ENCODE measurements at regions not wholly inside any gene's neighbourhood (a gene's known extent, or its start where the extent isn't known, plus 50 kb on each side); places are given as distances from the start of the nearest gene placed in this dataset.

- H3K27ac ChIP-seq (ENCODE audit: low read depth in 2 of 2, low read length in 2 of 2), result no peak overlapping the region
- no peaks in the 10 kb centered on the region for H3K27me3 ChIP-seq (ENCODE audit: control insufficient read depth in 2 of 2, insufficient read depth in 2 of 2, low read length in 2 of 2)
- H3K9ac ChIP-seq (ENCODE audit: low read depth in 1 of 2, low read length in 2 of 2), result no peak overlapping the region
- H3K4me3 ChIP-seq (ENCODE audit: low read length in 2 of 2), result no peak overlapping the region
- H3K36me3 ChIP-seq (ENCODE audit: control insufficient read depth in 2 of 2, insufficient read depth in 2 of 2, low read length in 2 of 2), result no peaks in the 10 kb centered on the region
- no peaks in the 10 kb centered on the region for H3K9me3 ChIP-seq (ENCODE audit: control insufficient read depth in 2 of 2, low read length in 2 of 2)
- no peaks in the 10 kb centered on the region for H3K4me1 ChIP-seq (ENCODE audit: control insufficient read depth in 2 of 2, insufficient read depth in 2 of 2, low read length in 2 of 2)
Measured at GRCh38 chr6:165725201-165725600, 62.2 kb upstream of the PDE10A start.

- Histone ChIP-seq H3K27ac (ENCODE audit: low read depth in 2 of 2, low read length in 2 of 2) (no peak overlapping the region), H3K36me3 (ENCODE audit: control insufficient read depth in 2 of 2, insufficient read depth in 2 of 2, low read length in 2 of 2) (no peaks in the 10 kb centered on the region), H3K9ac (ENCODE audit: low read depth in 1 of 2, low read length in 2 of 2) (no peak overlapping the region), H3K4me3 (ENCODE audit: low read length in 2 of 2) (no peak overlapping the region), H3K27me3 (ENCODE audit: control insufficient read depth in 2 of 2, insufficient read depth in 2 of 2, low read length in 2 of 2) (no peaks in the 10 kb centered on the region), H3K4me1 (ENCODE audit: control insufficient read depth in 2 of 2, insufficient read depth in 2 of 2, low read length in 2 of 2) (no peaks in the 10 kb centered on the region), H3K9me3 (ENCODE audit: control insufficient read depth in 2 of 2, low read length in 2 of 2) (no peaks in the 10 kb centered on the region)
Measured at GRCh38 chr6:165723326-165723725, 60.3 kb upstream of the PDE10A start.

GRCh38 chr6:165722022-165722421 lies 59.0 kb upstream of the PDE10A start:
- Histone ChIP-seq H3K36me3 (ENCODE audit: control insufficient read depth in 2 of 2, insufficient read depth in 2 of 2, low read length in 2 of 2) (no peaks in the 10 kb centered on the region), H3K9ac (ENCODE audit: low read depth in 1 of 2, low read length in 2 of 2) (no peak overlapping the region), H3K4me3 (ENCODE audit: low read length in 2 of 2) (no peak overlapping the region), H3K27ac (ENCODE audit: low read depth in 2 of 2, low read length in 2 of 2) (no peak overlapping the region), H3K27me3 (ENCODE audit: control insufficient read depth in 2 of 2, insufficient read depth in 2 of 2, low read length in 2 of 2) (no peaks in the 10 kb centered on the region), H3K4me1 (ENCODE audit: control insufficient read depth in 2 of 2, insufficient read depth in 2 of 2, low read length in 2 of 2) (no peaks in the 10 kb centered on the region), H3K9me3 (ENCODE audit: control insufficient read depth in 2 of 2, low read length in 2 of 2) (no peaks in the 10 kb centered on the region)

GRCh38 chr6:165721356-165721755 lies 58.3 kb upstream of the PDE10A start:
- Histone ChIP-seq H3K27ac (ENCODE audit: low read depth in 2 of 2, low read length in 2 of 2) (no peak overlapping the region), H3K36me3 (ENCODE audit: control insufficient read depth in 2 of 2, insufficient read depth in 2 of 2, low read length in 2 of 2) (no peaks in the 10 kb centered on the region), H3K9me3 (ENCODE audit: control insufficient read depth in 2 of 2, low read length in 2 of 2) (no peaks in the 10 kb centered on the region), H3K4me3 (ENCODE audit: low read length in 2 of 2) (no peak overlapping the region), H3K4me1 (ENCODE audit: control insufficient read depth in 2 of 2, insufficient read depth in 2 of 2, low read length in 2 of 2) (no peaks in the 10 kb centered on the region), H3K27me3 (ENCODE audit: control insufficient read depth in 2 of 2, insufficient read depth in 2 of 2, low read length in 2 of 2) (no peaks in the 10 kb centered on the region), H3K9ac (ENCODE audit: low read depth in 1 of 2, low read length in 2 of 2) (no peak overlapping the region)

- Histone ChIP-seq H3K9ac (ENCODE audit: low read depth in 1 of 2, low read length in 2 of 2) (no peak overlapping the region), H3K4me3 (ENCODE audit: low read length in 2 of 2) (no peak overlapping the region), H3K36me3 (ENCODE audit: control insufficient read depth in 2 of 2, insufficient read depth in 2 of 2, low read length in 2 of 2) (no peaks in the 10 kb centered on the region), H3K27ac (ENCODE audit: low read depth in 2 of 2, low read length in 2 of 2) (no peak overlapping the region), H3K27me3 (ENCODE audit: control insufficient read depth in 2 of 2, insufficient read depth in 2 of 2, low read length in 2 of 2) (no peaks in the 10 kb centered on the region), H3K9me3 (ENCODE audit: control insufficient read depth in 2 of 2, low read length in 2 of 2) (no peaks in the 10 kb centered on the region), H3K4me1 (ENCODE audit: control insufficient read depth in 2 of 2, insufficient read depth in 2 of 2, low read length in 2 of 2) (no peaks in the 10 kb centered on the region)
Measured at GRCh38 chr6:165718491-165718891, 55.5 kb upstream of the PDE10A start.

GRCh38 chr6:165717732-165718465 lies 54.9 kb upstream of the PDE10A start:
- no peaks in the 10 kb centered on the region for H3K4me1 ChIP-seq (ENCODE audit: control insufficient read depth in 2 of 2, insufficient read depth in 2 of 2, low read length in 2 of 2)
- H3K4me3 ChIP-seq (ENCODE audit: low read length in 2 of 2), result no peak overlapping the region
- H3K27ac ChIP-seq (ENCODE audit: low read depth in 2 of 2, low read length in 2 of 2), result no peak overlapping the region
- H3K27me3 ChIP-seq (ENCODE audit: control insufficient read depth in 2 of 2, insufficient read depth in 2 of 2, low read length in 2 of 2), result no peaks in the 10 kb centered on the region
- no peaks in the 10 kb centered on the region for H3K9me3 ChIP-seq (ENCODE audit: control insufficient read depth in 2 of 2, low read length in 2 of 2)
- H3K36me3 ChIP-seq (ENCODE audit: control insufficient read depth in 2 of 2, insufficient read depth in 2 of 2, low read length in 2 of 2), result no peaks in the 10 kb centered on the region
- H3K9ac ChIP-seq (ENCODE audit: low read depth in 1 of 2, low read length in 2 of 2), result no peak overlapping the region

GRCh38 chr6:165716886-165717285 lies 53.8 kb upstream of the PDE10A start:
- Histone ChIP-seq H3K27me3 (ENCODE audit: control insufficient read depth in 2 of 2, insufficient read depth in 2 of 2, low read length in 2 of 2) (no peaks in the 10 kb centered on the region), H3K4me1 (ENCODE audit: control insufficient read depth in 2 of 2, insufficient read depth in 2 of 2, low read length in 2 of 2) (no peaks in the 10 kb centered on the region), H3K4me3 (ENCODE audit: low read length in 2 of 2) (no peak overlapping the region), H3K9me3 (ENCODE audit: control insufficient read depth in 2 of 2, low read length in 2 of 2) (no peaks in the 10 kb centered on the region), H3K36me3 (ENCODE audit: control insufficient read depth in 2 of 2, insufficient read depth in 2 of 2, low read length in 2 of 2) (no peaks in the 10 kb centered on the region), H3K9ac (ENCODE audit: low read depth in 1 of 2, low read length in 2 of 2) (no peak overlapping the region), H3K27ac (ENCODE audit: low read depth in 2 of 2, low read length in 2 of 2) (no peak overlapping the region)

GRCh38 chr6:165715428-165715827 lies 52.4 kb upstream of the PDE10A start:
- no peaks in the 10 kb centered on the region for H3K27me3 ChIP-seq (ENCODE audit: control insufficient read depth in 2 of 2, insufficient read depth in 2 of 2, low read length in 2 of 2)
- H3K4me3 ChIP-seq (ENCODE audit: low read length in 2 of 2), result no peak overlapping the region
- H3K36me3 ChIP-seq (ENCODE audit: control insufficient read depth in 2 of 2, insufficient read depth in 2 of 2, low read length in 2 of 2), result no peaks in the 10 kb centered on the region
- no peaks in the 10 kb centered on the region for H3K4me1 ChIP-seq (ENCODE audit: control insufficient read depth in 2 of 2, insufficient read depth in 2 of 2, low read length in 2 of 2)
- no peaks in the 10 kb centered on the region for H3K9me3 ChIP-seq (ENCODE audit: control insufficient read depth in 2 of 2, low read length in 2 of 2)
- no peak overlapping the region for H3K9ac ChIP-seq (ENCODE audit: low read depth in 1 of 2, low read length in 2 of 2)
- H3K27ac ChIP-seq (ENCODE audit: low read depth in 2 of 2, low read length in 2 of 2), result no peak overlapping the region

GRCh38 chr6:165714907-165715306 lies 51.9 kb upstream of the PDE10A start:
- Histone ChIP-seq H3K9me3 (ENCODE audit: control insufficient read depth in 2 of 2, low read length in 2 of 2) (no peaks in the 10 kb centered on the region), H3K9ac (ENCODE audit: low read depth in 1 of 2, low read length in 2 of 2) (no peak overlapping the region), H3K27ac (ENCODE audit: low read depth in 2 of 2, low read length in 2 of 2) (no peak overlapping the region), H3K4me1 (ENCODE audit: control insufficient read depth in 2 of 2, insufficient read depth in 2 of 2, low read length in 2 of 2) (no peaks in the 10 kb centered on the region), H3K4me3 (ENCODE audit: low read length in 2 of 2) (no peak overlapping the region), H3K27me3 (ENCODE audit: control insufficient read depth in 2 of 2, insufficient read depth in 2 of 2, low read length in 2 of 2) (no peaks in the 10 kb centered on the region), H3K36me3 (ENCODE audit: control insufficient read depth in 2 of 2, insufficient read depth in 2 of 2, low read length in 2 of 2) (no peaks in the 10 kb centered on the region)

- Histone ChIP-seq H3K9ac (ENCODE audit: low read depth in 1 of 2, low read length in 2 of 2) (no peak overlapping the region), H3K4me3 (ENCODE audit: low read length in 2 of 2) (no peak overlapping the region), H3K27ac (ENCODE audit: low read depth in 2 of 2, low read length in 2 of 2) (no peak overlapping the region), H3K4me1 (ENCODE audit: control insufficient read depth in 2 of 2, insufficient read depth in 2 of 2, low read length in 2 of 2) (no peaks in the 10 kb centered on the region), H3K36me3 (ENCODE audit: control insufficient read depth in 2 of 2, insufficient read depth in 2 of 2, low read length in 2 of 2) (no peaks in the 10 kb centered on the region), H3K9me3 (ENCODE audit: control insufficient read depth in 2 of 2, low read length in 2 of 2) (no peaks in the 10 kb centered on the region), H3K27me3 (ENCODE audit: control insufficient read depth in 2 of 2, insufficient read depth in 2 of 2, low read length in 2 of 2) (no peaks in the 10 kb centered on the region)
Measured at GRCh38 chr6:165713845-165714466, 50.9 kb upstream of the PDE10A start.

All from mucosa of rectum (tissue), 2 donors.